Esophagus muscularis mucosa (tissue), 4 donors: ENCODE measurements at regions not wholly inside any gene's neighbourhood (a gene's known extent, or its start where the extent isn't known, plus 50 kb on each side); places are given as distances from the start of the nearest gene placed in this dataset.

ENCODE experiments used
- DNase-seq: peaks from one replicate; pipeline ENCODE4 v3.0.0-alpha.2; 2017; ENCODE audit errors: extremely low spot score
- H3K27ac ChIP-seq, 4 donors: fragments of 200-600 bp; sonication (generic); replicated peaks in 1 of 4; 1 replicate in 3 of 4; 2 replicates in 1 of 4; pipeline ENCODE4 v1.5.1; 2016 to 2019; ENCODE audit warnings: mild to moderate bottlenecking in 1 of 4
- H3K27me3 ChIP-seq, 4 donors: fragments of 200-600 bp; sonication (generic); one replicate each; pipeline versions ENCODE4 v1.5.1 to v1.6.0; 2016 to 2019
- H3K36me3 ChIP-seq, 4 donors: fragments of 200-600 bp; sonication (generic); one replicate each; pipeline ENCODE4 v1.5.1; 2016 to 2019
- H3K4me1 ChIP-seq, 4 donors: fragments of 200-600 bp; sonication (generic); one replicate each; pipeline ENCODE4 v1.5.1; 2016 to 2019
- H3K4me3 ChIP-seq, 4 donors: fragments of 200-600 bp; sonication (generic); 1 replicate in 2 of 4; 2 replicates in 2 of 4; pipeline ENCODE4 v1.5.1; 2016 to 2019; ENCODE audit warnings: mild to moderate bottlenecking in 4 of 4, moderate library complexity in 1 of 4
- H3K9me3 ChIP-seq, 4 donors: fragments of 200-600 bp; sonication (generic); 1 replicate in 3 of 4; 2 replicates in 1 of 4; pipeline ENCODE4 v1.5.1; 2016 to 2019
- EP300 ChIP-seq: sonication (generic); formaldehyde crosslinking; IDR thresholded peaks from one replicate; pipeline ENCODE4 v1.6.1; 2017; ENCODE audit warnings: antibody characterized with exemption
- POLR2A ChIP-seq: fragments of 450-650 bp; IDR thresholded peaks from one replicate; pipeline ENCODE4 v1.6.1; 2017; ENCODE audit warnings: antibody characterized with exemption, moderate library complexity, mild to moderate bottlenecking, low read depth
- POLR2AphosphoS5 ChIP-seq, 2 donors: sonication (generic); formaldehyde crosslinking; IDR thresholded peaks; one replicate each; pipeline ENCODE4 v1.6.1; 2017; ENCODE audit warnings: antibody characterized with exemption in 2 of 2
- WGBS: methylation state at CpG from one replicate; pipeline ENCODE4 v1.1.5; 2018; 5-methylcytosine and 5-hydroxymethylcytosine counted together
- intact Hi-C: fragments of 100-400 bp; cut with DNase I; formaldehyde crosslinking; loops from one replicate; pipeline ENCODE4 v1.15.1; 2023
- TF ChIP-seq, protein P1 (sequence below), 3 experiments: fragments of 200-600 bp in 2 of 3; fragments of 450-650 bp in 1 of 3; sonication (generic) in 2 of 3; IDR thresholded peaks; one replicate each; pipeline ENCODE4 v1.5.1; 2017 to 2019; ENCODE audit warnings: antibody characterized with exemption in 3 of 3, mild to moderate bottlenecking in 2 of 3, moderate library complexity in 1 of 3

DNA sequence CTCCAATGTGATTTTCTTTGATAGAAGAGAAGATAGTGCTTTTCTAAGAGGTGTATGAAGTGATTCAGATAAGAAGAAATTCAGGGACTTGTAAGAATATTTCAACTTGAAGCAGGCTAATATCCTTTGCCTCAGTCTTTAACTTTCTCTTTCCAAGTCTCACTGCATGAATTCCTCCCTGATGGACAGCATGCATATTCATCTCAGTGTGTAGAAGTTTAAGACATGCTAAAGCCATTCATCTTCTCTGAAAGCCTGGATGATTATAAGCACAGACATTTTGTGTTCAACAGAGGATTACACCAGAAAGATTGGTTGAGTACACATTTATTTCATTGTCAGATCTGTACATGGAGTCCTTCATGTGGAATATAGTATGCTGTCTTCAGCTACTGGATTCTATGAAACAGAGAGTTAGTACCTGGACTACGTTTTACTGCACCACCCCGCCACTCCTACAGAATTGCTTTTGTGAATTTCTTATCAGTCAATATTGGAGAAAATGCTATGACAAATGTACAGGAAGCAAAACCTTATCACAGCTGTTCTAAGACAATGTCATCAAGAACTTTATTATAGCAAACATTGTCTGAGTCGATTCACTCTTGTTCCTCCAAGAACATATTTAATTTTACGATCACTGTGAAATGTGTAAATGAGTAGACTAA is 1346.1 kb downstream of the OTOL1 start:
- DNase-seq, result no peak
- no peak overlapping the region for H3K4me3 ChIP-seq
- no peaks in the 10 kb centered on the region for H3K4me1 ChIP-seq
- intact Hi-C loops, result no loop called here
- no peak for TF ChIP-seq EP300
- no peak for TF ChIP-seq POLR2AphosphoS5 (IDR thresholded peaks at IDR 0.05)
- TF ChIP-seq, protein P1, sequence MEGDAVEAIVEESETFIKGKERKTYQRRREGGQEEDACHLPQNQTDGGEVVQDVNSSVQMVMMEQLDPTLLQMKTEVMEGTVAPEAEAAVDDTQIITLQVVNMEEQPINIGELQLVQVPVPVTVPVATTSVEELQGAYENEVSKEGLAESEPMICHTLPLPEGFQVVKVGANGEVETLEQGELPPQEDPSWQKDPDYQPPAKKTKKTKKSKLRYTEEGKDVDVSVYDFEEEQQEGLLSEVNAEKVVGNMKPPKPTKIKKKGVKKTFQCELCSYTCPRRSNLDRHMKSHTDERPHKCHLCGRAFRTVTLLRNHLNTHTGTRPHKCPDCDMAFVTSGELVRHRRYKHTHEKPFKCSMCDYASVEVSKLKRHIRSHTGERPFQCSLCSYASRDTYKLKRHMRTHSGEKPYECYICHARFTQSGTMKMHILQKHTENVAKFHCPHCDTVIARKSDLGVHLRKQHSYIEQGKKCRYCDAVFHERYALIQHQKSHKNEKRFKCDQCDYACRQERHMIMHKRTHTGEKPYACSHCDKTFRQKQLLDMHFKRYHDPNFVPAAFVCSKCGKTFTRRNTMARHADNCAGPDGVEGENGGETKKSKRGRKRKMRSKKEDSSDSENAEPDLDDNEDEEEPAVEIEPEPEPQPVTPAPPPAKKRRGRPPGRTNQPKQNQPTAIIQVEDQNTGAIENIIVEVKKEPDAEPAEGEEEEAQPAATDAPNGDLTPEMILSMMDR (IDR thresholded peaks at IDR 0.05), result no peak
- TF ChIP-seq POLR2A, result no peak
- H3K9me3 ChIP-seq, result no peaks in the 10 kb centered on the region
- no CpG with 5 or more reads among the region's 4 CpGs for WGBS
- H3K27ac ChIP-seq, result no peak overlapping the region
- no peaks in the 10 kb centered on the region for H3K36me3 ChIP-seq
- H3K27me3 ChIP-seq, result no peaks in the 10 kb centered on the region

DNA sequence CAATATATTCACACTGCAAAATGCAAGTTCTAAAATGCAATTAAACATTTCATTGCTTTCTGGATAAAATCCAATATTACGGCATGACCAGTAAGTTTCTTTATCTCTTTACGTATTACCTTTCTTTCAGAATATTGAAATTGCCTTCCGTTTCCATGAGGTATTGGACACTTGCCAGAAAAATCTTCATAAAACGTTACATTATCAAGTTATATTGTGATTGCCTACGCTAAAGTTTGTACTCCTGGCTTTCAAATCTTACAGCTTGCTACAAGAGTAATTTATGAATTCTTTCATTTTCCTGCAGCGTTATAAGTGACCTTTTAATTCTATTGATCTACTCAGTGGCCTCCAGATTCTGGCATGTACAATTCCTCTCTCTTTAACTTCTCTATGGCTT is 1349.3 kb downstream of the OTOL1 start:
- Histone ChIP-seq H3K36me3 (no peaks in the 10 kb centered on the region), H3K9me3 (no peaks in the 10 kb centered on the region), H3K4me1 (no peaks in the 10 kb centered on the region), H3K27ac (no peak overlapping the region), H3K27me3 (no peaks in the 10 kb centered on the region), H3K4me3 (no peak overlapping the region)
- TF ChIP-seq EP300 (no peak), POLR2A (no peak), POLR2AphosphoS5 (IDR thresholded peaks at IDR 0.05) (no peak)
- TF ChIP-seq, protein P1 (IDR thresholded peaks at IDR 0.05), result no peak
- DNase-seq, result no peak
- intact Hi-C loops, result no loop called here
- no CpG with 5 or more reads among the region's 6 CpGs for WGBS

DNA sequence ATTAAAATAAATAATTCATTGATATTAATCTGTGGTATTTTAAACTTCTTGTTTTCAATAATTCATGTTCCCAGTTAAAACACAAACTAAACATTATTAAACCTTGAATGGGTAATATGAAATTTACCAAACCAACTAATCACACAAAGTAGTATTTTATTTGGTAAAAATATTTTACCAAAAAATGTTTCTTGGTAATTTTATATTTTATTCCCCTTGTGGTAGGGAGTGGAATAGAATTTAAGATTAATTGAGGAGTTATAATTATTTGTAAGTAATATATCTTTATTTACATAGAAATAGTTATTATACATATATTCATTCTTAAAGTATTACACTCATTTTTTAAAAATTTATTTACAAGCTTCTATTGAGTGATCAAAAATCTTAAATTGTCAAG is 1350.9 kb downstream of the OTOL1 start:
- intact Hi-C loops, result no loop called here

DNA sequence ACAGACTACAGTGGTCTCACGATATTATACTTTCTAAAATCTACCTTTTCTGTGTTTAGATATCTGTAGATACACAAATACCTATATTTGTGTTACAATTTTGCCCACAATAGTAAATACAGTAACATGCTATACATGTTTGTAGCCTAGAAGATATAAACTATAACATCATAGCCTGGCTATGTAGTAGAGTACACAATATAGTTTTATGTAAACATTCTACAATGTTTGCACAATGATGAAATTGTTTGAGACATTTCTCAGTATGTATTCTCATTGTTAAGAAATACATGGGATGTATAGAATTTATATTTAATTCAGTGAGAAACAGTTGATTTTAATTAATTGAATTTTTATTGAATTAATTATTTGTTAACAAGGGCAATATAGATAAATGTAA is 1367.0 kb downstream of the OTOL1 start:
- TF ChIP-seq POLR2A (no peak), EP300 (no peak)
- Histone ChIP-seq H3K36me3 (no peaks in the 10 kb centered on the region), H3K27ac (no peak overlapping the region), H3K27me3 (no peaks in the 10 kb centered on the region), H3K4me1 (no peaks in the 10 kb centered on the region), H3K4me3 (no peak overlapping the region), H3K9me3 (no peaks in the 10 kb centered on the region)
- DNase-seq, result no peak
- intact Hi-C loops, result no loop called here
- no CpG with 5 or more reads among the region's 1 CpG for WGBS

More for the DNA sequence above, 1350.9 kb downstream of the OTOL1 start:
- Histone ChIP-seq H3K9me3 (no peaks in the 10 kb centered on the region), H3K27ac (no peak overlapping the region), H3K4me3 (no peak overlapping the region), H3K27me3 (no peaks in the 10 kb centered on the region), H3K36me3 (no peaks in the 10 kb centered on the region), H3K4me1 (no peaks in the 10 kb centered on the region)
- no peak for DNase-seq
- no peak for TF ChIP-seq POLR2A
- TF ChIP-seq EP300, result no peak
- TF ChIP-seq, protein P1 (IDR thresholded peaks at IDR 0.05), result no peak
- no peak for TF ChIP-seq POLR2AphosphoS5 (IDR thresholded peaks at IDR 0.05)

DNA sequence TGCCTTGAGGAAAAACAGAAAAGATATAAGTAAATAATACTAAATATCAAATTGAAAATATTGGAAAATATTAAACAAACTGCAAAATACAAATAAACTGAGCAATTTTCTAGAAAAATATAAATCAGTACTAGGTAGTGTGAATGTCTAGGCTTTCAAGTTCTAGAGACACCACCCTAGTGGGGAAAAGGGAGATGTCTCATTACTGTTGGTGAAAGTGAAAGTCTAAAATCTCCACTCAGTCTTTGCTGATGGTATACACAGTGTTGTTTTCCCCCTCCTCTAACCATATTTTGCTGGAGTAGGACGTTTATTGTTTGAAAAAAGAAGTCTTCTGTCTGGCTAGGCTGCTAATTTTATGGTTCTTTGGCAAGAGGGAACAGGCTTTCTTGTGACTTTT is 1368.9 kb downstream of the OTOL1 start:
- Histone ChIP-seq H3K27me3 (no peaks in the 10 kb centered on the region), H3K4me1 (no peaks in the 10 kb centered on the region), H3K36me3 (no peaks in the 10 kb centered on the region), H3K4me3 (no peak overlapping the region), H3K27ac (no peak overlapping the region), H3K9me3 (peaks cover 0 to 6% (median 0%) of the 10 kb centered on the region in 4 donors)
- no peak for TF ChIP-seq POLR2A
- no peak for TF ChIP-seq EP300
- TF ChIP-seq, protein P1 (IDR thresholded peaks at IDR 0.05), result no peak
- TF ChIP-seq POLR2AphosphoS5 (IDR thresholded peaks at IDR 0.05), result no peak
- DNase-seq, result no peak
- intact Hi-C loops, result no loop called here
- WGBS, result no CpG with 5 or more reads among the region's 1 CpG
